NCI-H526 (cell line): ENCODE measurements at regions not wholly inside any gene's neighbourhood (a gene's known extent, or its start where the extent isn't known, plus 50 kb on each side); places are given as distances from the start of the nearest gene placed in this dataset.

Experiments
- DNase-seq, 2 experiments: peaks; one replicate each; lab custom pipeline; 2025; lab: John Stamatoyannopoulos, UW

- no peak for DNase-seq
These were observed 182.4 kb upstream of the TOM1L1 start for GRCh38 chr17:54718286-54718685.

GRCh38 chr17:54727624-54728023, 173.0 kb upstream of the TOM1L1 start:
- no peak for DNase-seq

GRCh38 chr17:54736573-54736972, 164.1 kb upstream of the TOM1L1 start:
- no peak for DNase-seq

GRCh38 chr17:54738496-54738895, 162.2 kb upstream of the TOM1L1 start:
- no peak for DNase-seq

DNA sequence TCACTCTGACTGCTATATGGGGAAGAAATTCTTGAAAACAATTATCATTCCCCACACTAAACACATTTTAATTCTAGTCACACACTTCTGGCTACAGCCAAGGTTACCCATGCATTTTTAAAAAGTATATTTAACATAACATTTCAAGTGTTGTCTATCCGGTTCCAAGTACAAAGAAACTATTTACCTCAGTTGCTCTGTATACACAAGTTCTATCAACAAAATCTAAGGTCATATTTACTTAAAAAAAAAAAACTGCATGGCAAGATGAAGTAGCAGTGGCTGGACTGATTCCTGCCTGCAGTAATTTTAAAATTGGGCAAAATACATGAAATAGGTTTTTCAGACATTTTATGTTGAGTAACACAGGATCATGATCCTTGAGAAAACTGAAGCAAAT, 155.9 kb upstream of the TOM1L1 start:
- DNase-seq = no peak

DNA sequence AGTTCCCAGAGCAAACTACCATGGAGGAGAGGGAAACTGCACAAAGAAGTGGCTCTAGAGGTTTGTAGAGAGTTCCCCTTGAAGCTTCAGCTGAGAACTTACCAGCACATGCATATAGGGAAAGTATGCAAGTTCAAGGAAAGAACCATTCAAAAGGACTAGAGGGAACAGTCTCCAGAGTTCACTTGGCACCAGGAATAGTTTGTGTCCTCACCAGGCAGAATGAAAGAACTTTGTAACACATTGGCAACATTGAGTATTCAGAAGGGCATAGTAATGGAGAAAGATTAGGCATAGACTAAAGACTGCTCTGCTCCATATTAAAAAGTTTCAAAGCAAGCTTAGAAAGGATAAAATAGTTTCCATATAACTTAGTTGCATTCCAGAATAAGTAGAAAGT, 155.4 kb upstream of the TOM1L1 start:
- no peak for DNase-seq

DNA sequence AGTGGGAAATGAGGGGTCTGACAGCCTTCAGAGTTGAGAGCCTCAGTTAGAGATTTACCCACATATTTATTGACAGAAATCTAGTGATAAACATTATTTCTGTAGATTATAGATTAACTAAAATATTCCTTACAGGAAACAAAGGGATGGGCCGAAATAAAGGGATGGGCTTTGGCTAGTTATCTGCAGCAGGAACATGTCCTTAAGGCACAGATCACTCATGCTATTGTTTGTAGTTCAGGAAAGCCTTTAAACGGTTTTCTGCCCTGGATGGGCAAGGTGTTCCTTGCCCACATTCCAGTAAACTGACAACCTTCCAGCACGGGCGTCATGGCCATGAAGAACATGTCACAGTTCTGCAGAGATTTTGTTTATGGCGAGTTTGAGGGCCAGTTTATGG, 154.8 kb upstream of the TOM1L1 start:
- no peak for DNase-seq

- DNase-seq = no peak
These were observed 151.5 kb upstream of the TOM1L1 start for GRCh38 chr17:54749157-54749556.

- DNase-seq = peak in 1 of 2 experiments; percentile 68
These were observed 146.1 kb upstream of the TOM1L1 start for GRCh38 chr17:54754560-54754959.

- DNase-seq = no peak
These were observed 139.8 kb upstream of the TOM1L1 start for GRCh38 chr17:54760836-54761235.

DNA sequence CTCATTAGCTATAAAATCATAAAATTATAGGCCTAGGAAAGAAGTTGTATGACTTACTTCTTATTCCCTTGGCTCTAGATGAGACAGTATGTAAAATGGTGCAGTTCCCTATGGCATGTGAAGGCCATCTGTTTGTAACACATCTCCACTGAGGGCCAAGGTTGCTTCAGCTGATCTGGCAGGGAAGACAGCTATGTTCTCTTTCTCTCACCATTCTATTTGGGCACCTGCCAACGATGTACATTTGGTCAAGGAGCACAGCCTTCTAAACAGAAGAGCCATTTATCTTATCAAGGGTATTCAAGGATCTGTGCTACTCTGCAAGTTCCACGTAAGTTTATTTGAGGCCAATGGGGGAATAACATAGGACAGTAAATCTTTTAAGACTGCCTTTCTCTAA, 129.8 kb upstream of the TOM1L1 start:
- no peak for DNase-seq

DNA sequence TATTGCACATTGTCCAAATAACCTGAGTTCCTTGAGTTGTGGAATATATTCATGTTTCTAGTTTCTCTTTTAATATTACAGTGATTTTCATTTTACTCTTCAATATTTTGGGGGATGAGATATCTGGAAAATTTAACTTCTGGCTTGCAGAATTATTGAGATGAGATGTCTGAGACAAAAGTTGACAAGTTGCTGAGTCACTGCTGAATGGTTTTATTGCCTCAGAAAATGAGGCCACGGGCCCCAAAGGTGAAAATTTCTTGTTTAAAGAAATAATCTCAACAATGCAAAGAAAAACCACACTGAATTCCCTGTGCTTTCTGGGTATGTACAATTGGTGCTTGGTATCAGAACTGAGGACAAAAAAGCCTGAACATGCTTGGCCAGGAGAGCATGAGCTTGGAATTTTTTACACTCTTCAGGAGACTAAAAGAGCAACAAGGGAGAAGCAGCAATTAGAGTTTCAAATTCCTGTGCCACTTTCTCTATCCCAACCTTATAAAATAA, 129.2 kb upstream of the TOM1L1 start:
- DNase-seq = no peak

DNA sequence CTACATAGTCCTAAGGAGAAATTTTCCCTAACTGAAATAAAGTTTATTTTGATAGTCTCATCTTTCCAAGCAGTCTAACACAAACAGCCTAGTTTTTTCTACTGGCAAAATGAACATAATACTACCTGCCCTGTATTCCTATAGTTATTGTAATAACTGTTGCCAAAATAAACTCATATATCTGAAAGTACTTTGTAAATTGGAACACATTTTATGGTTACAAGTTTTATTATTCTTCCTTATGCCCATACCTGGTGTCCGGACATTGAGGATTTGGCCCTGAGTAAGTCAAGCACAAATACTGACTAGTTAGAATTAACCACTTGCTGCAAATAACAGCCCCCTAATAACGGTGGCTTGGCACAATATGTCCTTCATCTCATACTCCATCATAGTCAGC, 120.4 kb upstream of the TOM1L1 start:
- no peak for DNase-seq

DNA sequence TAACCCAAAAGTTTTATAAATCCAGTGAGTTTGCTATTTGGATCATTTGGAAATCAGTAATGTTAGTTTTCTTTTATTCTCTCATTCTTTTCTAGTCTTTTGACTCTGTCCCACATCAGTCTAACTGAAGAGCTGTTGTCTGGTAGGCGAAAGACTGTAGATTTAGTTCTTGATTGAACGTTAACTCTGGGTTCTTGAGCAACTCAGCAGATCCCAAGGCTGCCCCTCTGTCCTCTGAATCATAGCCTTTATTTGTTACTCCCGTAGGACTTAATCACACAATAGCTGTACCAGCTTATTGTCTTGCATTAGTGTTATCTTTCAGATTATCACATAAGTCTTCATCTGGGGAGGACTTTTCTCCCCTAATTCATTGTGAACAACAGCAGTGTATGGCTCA, 119.3 kb upstream of the TOM1L1 start:
- no peak for DNase-seq

DNA sequence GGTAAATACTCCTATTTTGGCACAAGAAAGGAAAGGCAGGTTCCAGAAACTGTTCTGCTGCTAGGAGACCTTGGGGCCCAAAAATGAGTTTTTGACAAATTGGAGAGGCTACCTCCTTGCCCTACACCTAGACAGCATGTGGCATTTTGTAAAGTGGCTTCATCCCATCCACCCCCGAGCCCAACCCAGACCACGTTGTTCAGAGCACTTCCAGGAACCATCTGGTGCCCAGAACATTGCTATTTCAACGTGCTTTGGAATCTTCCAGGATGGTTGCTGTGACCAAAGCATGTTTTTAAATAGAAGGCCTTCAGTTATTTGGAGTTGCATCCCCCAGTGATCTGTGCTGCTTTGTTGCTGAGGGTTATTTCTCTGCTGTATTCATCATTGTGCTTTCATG, 116.3 kb upstream of the TOM1L1 start:
- DNase-seq = no peak

DNA sequence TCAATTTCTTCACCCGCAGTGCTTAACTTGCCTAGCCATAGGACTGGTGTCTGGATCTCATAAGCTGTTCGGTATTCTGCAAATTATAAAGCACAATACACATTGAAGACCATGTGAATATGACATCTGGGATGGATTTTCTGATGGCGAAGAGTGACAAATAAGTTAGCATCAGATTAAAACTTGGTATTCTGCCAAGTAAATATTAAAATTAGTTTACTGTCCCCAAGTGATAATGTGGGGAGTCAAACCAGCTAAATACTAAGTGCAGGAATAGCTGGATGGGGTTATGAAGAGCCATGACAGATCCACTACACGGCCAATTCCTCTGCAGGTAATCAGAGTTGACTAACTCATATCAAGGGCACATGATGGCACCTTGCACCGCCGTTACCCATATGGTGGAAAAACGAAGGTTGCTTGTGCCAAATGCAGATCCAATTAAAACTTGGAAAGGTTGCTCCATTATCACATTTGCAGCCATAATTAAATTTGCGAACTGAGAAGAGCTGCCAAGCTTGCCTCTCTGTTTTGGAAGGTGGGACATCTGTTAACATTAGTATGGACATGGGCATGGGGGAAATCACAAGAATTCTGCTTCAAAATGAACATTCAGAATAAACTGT, 114.9 kb upstream of the TOM1L1 start:
- no peak for DNase-seq

GRCh38 chr17:54789101-54789880, 111.4 kb upstream of the TOM1L1 start:
- DNase-seq = no peak

DNA sequence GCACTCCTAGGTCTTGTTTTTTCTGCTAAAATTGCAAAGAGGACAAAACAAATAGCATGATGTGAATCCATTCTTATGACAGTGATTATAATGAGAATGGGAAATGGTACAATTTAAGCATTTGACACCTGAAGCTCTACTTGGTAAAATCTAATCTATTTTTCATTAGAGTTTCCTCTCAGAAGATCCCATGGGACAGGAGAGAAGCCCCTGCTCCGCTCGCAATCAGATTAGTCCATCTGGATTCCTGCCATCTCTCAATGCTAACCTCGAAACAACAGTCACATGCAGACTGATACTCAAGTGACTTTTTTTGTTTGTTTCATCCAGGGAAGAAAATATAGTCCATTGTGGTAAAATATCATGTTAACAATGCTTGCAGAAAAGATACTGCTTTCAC, 107.4 kb upstream of the TOM1L1 start:
- DNase-seq = no peak

DNA sequence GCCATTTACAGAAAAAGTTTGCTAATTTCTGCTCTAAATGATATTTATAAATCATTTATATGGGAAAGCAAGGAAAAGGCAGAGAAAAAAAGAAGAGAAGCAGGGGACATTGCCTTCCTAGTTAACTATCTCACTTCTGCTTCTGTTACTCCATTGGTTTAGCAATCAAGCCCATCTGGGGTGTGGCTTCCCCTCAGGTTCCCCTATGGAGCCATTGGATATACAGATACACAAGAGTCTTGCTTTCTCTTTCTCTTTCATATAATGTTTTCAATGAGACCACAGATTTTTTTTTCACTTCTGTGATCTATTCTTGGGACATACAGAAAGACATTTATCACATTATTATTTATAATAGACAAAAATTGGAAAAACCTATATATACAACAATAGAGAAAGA, 105.6 kb upstream of the TOM1L1 start:
- no peak for DNase-seq

GRCh38 chr17:54807331-54807730, 93.3 kb upstream of the TOM1L1 start:
- DNase-seq = no peak

- no peak for DNase-seq
These were observed 86.8 kb upstream of the TOM1L1 start for GRCh38 chr17:54813896-54814295.

DNA sequence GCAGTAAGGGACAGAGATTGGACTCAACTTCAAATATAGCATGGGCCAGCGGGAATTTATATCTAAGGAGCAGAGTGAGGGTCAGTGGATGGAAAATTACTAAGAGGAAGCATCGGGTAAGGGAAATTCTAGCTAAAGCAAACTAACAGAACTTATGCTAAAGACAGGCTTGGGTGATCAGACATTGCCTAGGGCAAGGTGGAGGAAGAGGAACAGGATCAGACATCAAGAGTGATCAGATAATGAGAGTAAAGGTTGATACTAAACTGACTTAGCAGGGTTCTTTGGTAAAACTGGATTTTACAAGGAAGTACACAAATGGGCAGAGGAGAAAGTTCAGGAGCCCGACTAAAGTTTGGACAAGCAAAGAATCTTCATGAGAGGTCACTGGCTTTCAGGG, 86.3 kb upstream of the TOM1L1 start:
- no peak for DNase-seq

GRCh38 chr17:54834086-54834485, 66.6 kb upstream of the TOM1L1 start:
- DNase-seq = no peak

GRCh38 chr17:54835015-54835414, 65.6 kb upstream of the TOM1L1 start:
- DNase-seq = no peak
